Hepatocyte (in vitro differentiated cells): ENCODE measurements at regions not wholly inside any gene's neighbourhood (a gene's known extent, or its start where the extent isn't known, plus 50 kb on each side); places are given as distances from the start of the nearest gene placed in this dataset.

Experiments used
- DNase-seq: peaks from one replicate; pipeline ENCODE4 v3.0.0-alpha.2; 2016; ENCODE audit warnings: low spot score
- H2AFZ ChIP-seq: fragments of 200-600 bp; sonication (generic); 2 replicates; pipeline ENCODE4 v1.6.0; 2016; ENCODE audit warnings: antibody characterized with exemption, mild to moderate bottlenecking
- H3K27ac ChIP-seq: fragments of 200-600 bp; sonication (generic); 2 replicates; pipeline ENCODE4 v1.5.1; 2016; ENCODE audit warnings: mild to moderate bottlenecking
- H3K27me3 ChIP-seq: fragments of 200-600 bp; sonication (generic); 2 replicates; pipeline ENCODE4 v1.6.1; 2016
- H3K36me3 ChIP-seq: fragments of 200-600 bp; sonication (generic); replicated peaks from 2 replicates; pipeline ENCODE4 v1.5.1; 2016; ENCODE audit warnings: low read depth; ENCODE audit not compliant: insufficient read depth
- H3K4me1 ChIP-seq: fragments of 200-600 bp; sonication (generic); 2 replicates; pipeline ENCODE4 v1.5.1; 2016; ENCODE audit warnings: mild to moderate bottlenecking, moderate library complexity; ENCODE audit not compliant: insufficient read depth
- H3K4me2 ChIP-seq: fragments of 200-600 bp; sonication (generic); 2 replicates; pipeline ENCODE4 v1.6.0; 2016
- H3K4me3 ChIP-seq: fragments of 200-600 bp; sonication (generic); 2 replicates; pipeline ENCODE4 v1.5.1; 2016; ENCODE audit warnings: mild to moderate bottlenecking
- H3K79me2 ChIP-seq: fragments of 200-600 bp; sonication (generic); 2 replicates; pipeline ENCODE4 v1.6.0; 2017; ENCODE audit warnings: mild to moderate bottlenecking
- H3K9me2 ChIP-seq: fragments of 200-600 bp; sonication (generic); replicated peaks from 2 replicates; pipeline ENCODE4 v1.6.0; 2017; ENCODE audit warnings: mild to moderate bottlenecking; ENCODE audit not compliant: insufficient read depth
- H3K9me3 ChIP-seq: fragments of 200-600 bp; sonication (generic); 2 replicates; pipeline ENCODE4 v1.5.1; 2016; ENCODE audit warnings: low read depth, mild to moderate bottlenecking
- H4K20me1 ChIP-seq: fragments of 200-600 bp; sonication (generic); 2 replicates; pipeline ENCODE4 v1.6.0; 2016; ENCODE audit warnings: mild to moderate bottlenecking; ENCODE audit not compliant: insufficient read depth, poor library complexity, severe bottlenecking
- CTCF ChIP-seq: fragments of 200-600 bp; sonication (generic); IDR thresholded peaks from 2 replicates; pipeline ENCODE4 v1.5.1; 2016; ENCODE audit warnings: antibody characterized with exemption, mild to moderate bottlenecking; ENCODE audit not compliant: poor library complexity
- EZH2 ChIP-seq: fragments of 200-600 bp; sonication (generic); IDR thresholded peaks from 2 replicates; pipeline ENCODE4 v1.6.1; 2016; ENCODE audit warnings: antibody characterized with exemption, mild to moderate bottlenecking, borderline replicate concordance
- EZH2phosphoT487 ChIP-seq: fragments of 200-600 bp; sonication (generic); IDR thresholded peaks from one replicate; pipeline ENCODE4 v1.6.1; 2018; ENCODE audit warnings: antibody characterized with exemption, mild to moderate bottlenecking, low read depth, moderate library complexity; ENCODE audit not compliant: unreplicated experiment, severe bottlenecking
- WGBS: methylation state at CpG from one replicate; pipeline ENCODE4 v1.1.6; 2016; ENCODE audit warnings: low lambda C conversion rate; ENCODE audit errors: missing lambda C conversion rate; 5-methylcytosine and 5-hydroxymethylcytosine counted together

GRCh38 chr2:175437167-175437566 lies 255.7 kb upstream of the ATP5MC3 start:
- no peak overlapping the region for H3K4me2 ChIP-seq
- H4K20me1 ChIP-seq, result no peaks in the 10 kb centered on the region
- no peaks in the 10 kb centered on the region for H3K9me3 ChIP-seq
- DNase-seq, result no peak
- no peaks in the 10 kb centered on the region for H3K4me1 ChIP-seq
- no peak overlapping the region for H2AFZ ChIP-seq
- H3K27me3 ChIP-seq, result peaks cover 6% of the 10 kb centered on the region
- TF ChIP-seq EZH2, result no peak
- no peak for TF ChIP-seq CTCF
- TF ChIP-seq EZH2phosphoT487, result no peak
- H3K79me2 ChIP-seq, result no peaks in the 10 kb centered on the region
- H3K9me2 ChIP-seq, result no peaks in the 10 kb centered on the region
- no peaks in the 10 kb centered on the region for H3K36me3 ChIP-seq
- H3K27ac ChIP-seq, result no peak overlapping the region
- no peak overlapping the region for H3K4me3 ChIP-seq

- no peak for DNase-seq
- Histone ChIP-seq H3K9me2 (no peaks in the 10 kb centered on the region), H3K4me3 (no peak overlapping the region), H2AFZ (no peak overlapping the region), H3K4me1 (no peaks in the 10 kb centered on the region), H3K27me3 (peaks cover under 1% of the 10 kb centered on the region), H3K36me3 (no peaks in the 10 kb centered on the region), H3K4me2 (no peak overlapping the region), H3K79me2 (no peaks in the 10 kb centered on the region), H4K20me1 (no peaks in the 10 kb centered on the region), H3K9me3 (no peaks in the 10 kb centered on the region), H3K27ac (no peak overlapping the region)
- 92% methylated on average over 2 of the region's 2 CpGs for WGBS
- TF ChIP-seq EZH2 (no peak), CTCF (no peak), EZH2phosphoT487 (no peak)
Observed at GRCh38 chr2:175436076-175436475, 254.6 kb upstream of the ATP5MC3 start.

GRCh38 chr2:175435012-175435411 lies 253.5 kb upstream of the ATP5MC3 start:
- H3K4me3 ChIP-seq, result no peak overlapping the region
- no peak for TF ChIP-seq CTCF
- no peak for TF ChIP-seq EZH2phosphoT487
- TF ChIP-seq EZH2, result no peak
- no peak overlapping the region for H3K4me2 ChIP-seq
- H3K27ac ChIP-seq, result no peak overlapping the region
- no peaks in the 10 kb centered on the region for H3K9me3 ChIP-seq
- 62% methylated on average over 1 of the region's 1 CpG for WGBS
- H3K36me3 ChIP-seq, result no peaks in the 10 kb centered on the region
- DNase-seq, result no peak
- H3K27me3 ChIP-seq, result no peaks in the 10 kb centered on the region
- no peaks in the 10 kb centered on the region for H3K9me2 ChIP-seq
- no peak overlapping the region for H2AFZ ChIP-seq
- no peaks in the 10 kb centered on the region for H3K4me1 ChIP-seq
- no peaks in the 10 kb centered on the region for H3K79me2 ChIP-seq
- H4K20me1 ChIP-seq, result no peaks in the 10 kb centered on the region

- Histone ChIP-seq H3K4me3 (no peak overlapping the region), H3K79me2 (no peaks in the 10 kb centered on the region), H2AFZ (no peak overlapping the region), H3K4me1 (no peaks in the 10 kb centered on the region), H3K9me3 (no peaks in the 10 kb centered on the region), H3K27ac (no peak overlapping the region), H3K36me3 (no peaks in the 10 kb centered on the region), H4K20me1 (no peaks in the 10 kb centered on the region), H3K27me3 (no peaks in the 10 kb centered on the region), H3K9me2 (no peaks in the 10 kb centered on the region), H3K4me2 (no peak overlapping the region)
- WGBS, result 93% methylated on average over 2 of the region's 2 CpGs
- TF ChIP-seq CTCF (no peak), EZH2 (no peak), EZH2phosphoT487 (no peak)
- no peak for DNase-seq
Observed at GRCh38 chr2:175432793-175433192, 251.3 kb upstream of the ATP5MC3 start.
